ENCODE measurements at regions not wholly inside any gene's neighbourhood (a gene's known extent, or its start where the extent isn't known, plus 50 kb on each side); places are given as distances from the start of the nearest gene placed in this dataset.
A peak's percentile ranks its signal among the peaks of the same experiment; 100 is the strongest.
"Not testable (repeated sequence)": the region's sequence is repeated elsewhere in the genome, so short reads cannot be mapped to it uniquely, and the experiment has no call there.

GRCh38 chr18:22709288-22710060 is 223.7 kb upstream of the RBBP8 start:
- H3K27me3 ChIP-seq (ENCODE audit: control insufficient read depth in 5 of 5, insufficient read depth in 4 of 5, low read length in 5 of 5): no peaks in the 10 kb centered on the region
- peak overlapping the region; percentile 48 for H3K27ac ChIP-seq (ENCODE audit: low read depth, low read length)
- H3K9ac ChIP-seq (ENCODE audit: low read length in 5 of 5): no peak overlapping the region
- peaks cover 0 to 27% (median 15%) of the 10 kb centered on the region in 5 donors for H3K4me1 ChIP-seq (ENCODE audit: control insufficient read depth in 5 of 5, insufficient read depth in 5 of 5, low read length in 5 of 5)
- H3K4me3 ChIP-seq (ENCODE audit: low read depth in 1 of 5, low read length in 5 of 5): no peak overlapping the region
- no peaks in the 10 kb centered on the region for H3K36me3 ChIP-seq (ENCODE audit: control insufficient read depth in 5 of 5, insufficient read depth in 5 of 5, low read length in 5 of 5)
- H3K9me3 ChIP-seq (ENCODE audit: control insufficient read depth in 5 of 5, low read length in 5 of 5): no peaks in the 10 kb centered on the region

GRCh38 chr18:22710673-22711191 is 222.4 kb upstream of the RBBP8 start:
- Histone ChIP-seq H3K4me1 (ENCODE audit: control insufficient read depth in 5 of 5, insufficient read depth in 5 of 5, low read length in 5 of 5) (peaks cover 0 to 27% (median 15%) of the 10 kb centered on the region in 5 donors), H3K4me3 (ENCODE audit: low read depth in 1 of 5, low read length in 5 of 5) (peak overlapping the region; percentile 52 to 71 (median 65)), H3K27me3 (ENCODE audit: control insufficient read depth in 5 of 5, insufficient read depth in 4 of 5, low read length in 5 of 5) (no peaks in the 10 kb centered on the region), H3K36me3 (ENCODE audit: control insufficient read depth in 5 of 5, insufficient read depth in 5 of 5, low read length in 5 of 5) (no peaks in the 10 kb centered on the region), H3K9ac (ENCODE audit: low read length in 5 of 5) (peak overlapping the region in 4 of 5 donors; percentile 2 to 72 (median 34)), H3K27ac (ENCODE audit: low read depth, low read length) (peak overlapping the region; percentile 48), H3K9me3 (ENCODE audit: control insufficient read depth in 5 of 5, low read length in 5 of 5) (no peaks in the 10 kb centered on the region)

GRCh38 chr18:22711192-22711685 is 221.9 kb upstream of the RBBP8 start:
- Histone ChIP-seq H3K9me3 (ENCODE audit: control insufficient read depth in 5 of 5, low read length in 5 of 5) (no peaks in the 10 kb centered on the region), H3K36me3 (ENCODE audit: control insufficient read depth in 5 of 5, insufficient read depth in 5 of 5, low read length in 5 of 5) (no peaks in the 10 kb centered on the region), H3K27ac (ENCODE audit: low read depth, low read length) (peak overlapping the region; percentile 48), H3K27me3 (ENCODE audit: control insufficient read depth in 5 of 5, insufficient read depth in 4 of 5, low read length in 5 of 5) (no peaks in the 10 kb centered on the region), H3K4me3 (ENCODE audit: low read depth in 1 of 5, low read length in 5 of 5) (peak overlapping the region; percentile 52 to 71 (median 65)), H3K9ac (ENCODE audit: low read length in 5 of 5) (peak overlapping the region in 4 of 5 donors; percentile 2 to 72 (median 34)), H3K4me1 (ENCODE audit: control insufficient read depth in 5 of 5, insufficient read depth in 5 of 5, low read length in 5 of 5) (peaks cover 0 to 27% (median 15%) of the 10 kb centered on the region in 5 donors)

GRCh38 chr18:22713511-22713910 is 219.6 kb upstream of the RBBP8 start:
- Histone ChIP-seq H3K9ac (ENCODE audit: low read length in 5 of 5) (no peak overlapping the region), H3K4me3 (ENCODE audit: low read depth in 1 of 5, low read length in 5 of 5) (no peak overlapping the region), H3K4me1 (ENCODE audit: control insufficient read depth in 5 of 5, insufficient read depth in 5 of 5, low read length in 5 of 5) (peaks cover 0 to 27% (median 15%) of the 10 kb centered on the region in 5 donors), H3K27ac (ENCODE audit: low read depth, low read length) (peak overlapping the region; percentile 11), H3K27me3 (ENCODE audit: control insufficient read depth in 5 of 5, insufficient read depth in 4 of 5, low read length in 5 of 5) (no peaks in the 10 kb centered on the region), H3K36me3 (ENCODE audit: control insufficient read depth in 5 of 5, insufficient read depth in 5 of 5, low read length in 5 of 5) (no peaks in the 10 kb centered on the region), H3K9me3 (ENCODE audit: control insufficient read depth in 5 of 5, low read length in 5 of 5) (no peaks in the 10 kb centered on the region)

GRCh38 chr18:22717536-22717935 is 215.6 kb upstream of the RBBP8 start:
- H3K4me1 ChIP-seq (ENCODE audit: control insufficient read depth in 5 of 5, insufficient read depth in 5 of 5, low read length in 5 of 5); H3K9ac ChIP-seq (ENCODE audit: low read length in 5 of 5); H3K9me3 ChIP-seq (ENCODE audit: control insufficient read depth in 5 of 5, low read length in 5 of 5); H3K27me3 ChIP-seq (ENCODE audit: control insufficient read depth in 5 of 5, insufficient read depth in 4 of 5, low read length in 5 of 5); H3K36me3 ChIP-seq (ENCODE audit: control insufficient read depth in 5 of 5, insufficient read depth in 5 of 5, low read length in 5 of 5); H3K27ac ChIP-seq (ENCODE audit: low read depth, low read length); H3K4me3 ChIP-seq (ENCODE audit: low read depth in 1 of 5, low read length in 5 of 5): not testable (repeated sequence)

- H3K27ac ChIP-seq (ENCODE audit: low read depth, low read length): no peak overlapping the region
Observed at GRCh38 chr18:22723221-22723620, 209.9 kb upstream of the RBBP8 start.

GRCh38 chr18:22723773-22724172 is 209.4 kb upstream of the RBBP8 start:
- Histone ChIP-seq H3K27ac (ENCODE audit: low read depth, low read length) (no peak overlapping the region), H3K27me3 (ENCODE audit: control insufficient read depth in 5 of 5, insufficient read depth in 4 of 5, low read length in 5 of 5) (no peaks in the 10 kb centered on the region)

More at GRCh38 chr18:22723221-22723620, 209.9 kb upstream of the RBBP8 start:
- Histone ChIP-seq H3K4me3 (ENCODE audit: low read depth in 1 of 5, low read length in 5 of 5) (no peak overlapping the region), H3K27me3 (ENCODE audit: control insufficient read depth in 5 of 5, insufficient read depth in 4 of 5, low read length in 5 of 5) (no peaks in the 10 kb centered on the region), H3K9me3 (ENCODE audit: control insufficient read depth in 5 of 5, low read length in 5 of 5) (no peaks in the 10 kb centered on the region), H3K4me1 (ENCODE audit: control insufficient read depth in 5 of 5, insufficient read depth in 5 of 5, low read length in 5 of 5) (no peaks in the 10 kb centered on the region), H3K36me3 (ENCODE audit: control insufficient read depth in 5 of 5, insufficient read depth in 5 of 5, low read length in 5 of 5) (no peaks in the 10 kb centered on the region), H3K9ac (ENCODE audit: low read length in 5 of 5) (no peak overlapping the region)

GRCh38 chr18:22726469-22726868 is 206.7 kb upstream of the RBBP8 start:
- H3K4me3 ChIP-seq (ENCODE audit: low read depth in 1 of 5, low read length in 5 of 5): no peak overlapping the region
- H3K27ac ChIP-seq (ENCODE audit: low read depth, low read length): no peak overlapping the region
- H3K9me3 ChIP-seq (ENCODE audit: control insufficient read depth in 5 of 5, low read length in 5 of 5): no peaks in the 10 kb centered on the region
- no peaks in the 10 kb centered on the region for H3K27me3 ChIP-seq (ENCODE audit: control insufficient read depth in 5 of 5, insufficient read depth in 4 of 5, low read length in 5 of 5)
- no peaks in the 10 kb centered on the region for H3K4me1 ChIP-seq (ENCODE audit: control insufficient read depth in 5 of 5, insufficient read depth in 5 of 5, low read length in 5 of 5)
- no peak overlapping the region for H3K9ac ChIP-seq (ENCODE audit: low read length in 5 of 5)
- no peaks in the 10 kb centered on the region for H3K36me3 ChIP-seq (ENCODE audit: control insufficient read depth in 5 of 5, insufficient read depth in 5 of 5, low read length in 5 of 5)

More at GRCh38 chr18:22723773-22724172, 209.4 kb upstream of the RBBP8 start:
- Histone ChIP-seq H3K4me3 (ENCODE audit: low read depth in 1 of 5, low read length in 5 of 5) (no peak overlapping the region), H3K9ac (ENCODE audit: low read length in 5 of 5) (no peak overlapping the region), H3K36me3 (ENCODE audit: control insufficient read depth in 5 of 5, insufficient read depth in 5 of 5, low read length in 5 of 5) (no peaks in the 10 kb centered on the region), H3K4me1 (ENCODE audit: control insufficient read depth in 5 of 5, insufficient read depth in 5 of 5, low read length in 5 of 5) (no peaks in the 10 kb centered on the region), H3K9me3 (ENCODE audit: control insufficient read depth in 5 of 5, low read length in 5 of 5) (no peaks in the 10 kb centered on the region)

GRCh38 chr18:22728016-22728415 is 205.1 kb upstream of the RBBP8 start:
- Histone ChIP-seq H3K27ac (ENCODE audit: low read depth, low read length) (no peak overlapping the region), H3K4me3 (ENCODE audit: low read depth in 1 of 5, low read length in 5 of 5) (no peak overlapping the region), H3K9me3 (ENCODE audit: control insufficient read depth in 5 of 5, low read length in 5 of 5) (no peaks in the 10 kb centered on the region), H3K4me1 (ENCODE audit: control insufficient read depth in 5 of 5, insufficient read depth in 5 of 5, low read length in 5 of 5) (no peaks in the 10 kb centered on the region), H3K9ac (ENCODE audit: low read length in 5 of 5) (no peak overlapping the region), H3K27me3 (ENCODE audit: control insufficient read depth in 5 of 5, insufficient read depth in 4 of 5, low read length in 5 of 5) (no peaks in the 10 kb centered on the region), H3K36me3 (ENCODE audit: control insufficient read depth in 5 of 5, insufficient read depth in 5 of 5, low read length in 5 of 5) (no peaks in the 10 kb centered on the region)

GRCh38 chr18:22728481-22729105 is 204.5 kb upstream of the RBBP8 start:
- Histone ChIP-seq H3K4me3 (ENCODE audit: low read depth in 1 of 5, low read length in 5 of 5) (no peak overlapping the region), H3K27me3 (ENCODE audit: control insufficient read depth in 5 of 5, insufficient read depth in 4 of 5, low read length in 5 of 5) (no peaks in the 10 kb centered on the region), H3K36me3 (ENCODE audit: control insufficient read depth in 5 of 5, insufficient read depth in 5 of 5, low read length in 5 of 5) (no peaks in the 10 kb centered on the region), H3K27ac (ENCODE audit: low read depth, low read length) (no peak overlapping the region), H3K9me3 (ENCODE audit: control insufficient read depth in 5 of 5, low read length in 5 of 5) (no peaks in the 10 kb centered on the region), H3K4me1 (ENCODE audit: control insufficient read depth in 5 of 5, insufficient read depth in 5 of 5, low read length in 5 of 5) (no peaks in the 10 kb centered on the region), H3K9ac (ENCODE audit: low read length in 5 of 5) (no peak overlapping the region)
